Parathyroid adenoma (tissue), 2 donors: ENCODE measurements at regions not wholly inside any gene's neighbourhood (a gene's known extent, or its start where the extent isn't known, plus 50 kb on each side); places are given as distances from the start of the nearest gene placed in this dataset.

Source experiments
- H2AFZ ChIP-seq: fragments of 300-600 bp; sonication (generic); one replicate; pipeline ENCODE4 v1.7.0; 2017; ENCODE audit warnings: antibody characterized with exemption, mild to moderate bottlenecking
- H3K27ac ChIP-seq: fragments of 300-600 bp; sonication (generic); one replicate; pipeline ENCODE4 v1.7.0; 2017
- H3K27me3 ChIP-seq: fragments of 300-600 bp; sonication (generic); one replicate; pipeline ENCODE4 v1.7.0; 2017; ENCODE audit warnings: low read length; ENCODE audit not compliant: control insufficient read depth, insufficient read depth
- H3K36me3 ChIP-seq: fragments of 300-600 bp; sonication (generic); one replicate; pipeline ENCODE4 v1.7.0; 2017; ENCODE audit warnings: low read length; ENCODE audit not compliant: control insufficient read depth, insufficient read depth
- H3K4me1 ChIP-seq: fragments of 300-600 bp; sonication (generic); one replicate; pipeline ENCODE4 v1.7.0; 2017; ENCODE audit warnings: control low read depth
- H3K4me2 ChIP-seq: fragments of 300-600 bp; sonication (generic); one replicate; pipeline ENCODE4 v1.7.0; 2017; ENCODE audit warnings: low read length
- H3K4me3 ChIP-seq: fragments of 300-600 bp; sonication (generic); one replicate; pipeline ENCODE4 v1.7.0; 2017; ENCODE audit warnings: low read depth, low read length
- H3K79me2 ChIP-seq: fragments of 300-600 bp; sonication (generic); one replicate; pipeline ENCODE4 v1.7.0; 2017; ENCODE audit warnings: control low read depth
- H3K9ac ChIP-seq: fragments of 300-600 bp; sonication (generic); one replicate; pipeline ENCODE4 v1.7.0; 2017; ENCODE audit warnings: mild to moderate bottlenecking
- H3K9me3 ChIP-seq: fragments of 300-600 bp; sonication (generic); one replicate; pipeline ENCODE4 v1.7.0; 2017; ENCODE audit warnings: low read length; ENCODE audit not compliant: control insufficient read depth
- TF ChIP-seq, protein P1 (sequence below): fragments of 300-600 bp; sonication (generic); IDR thresholded peaks from one replicate; pipeline ENCODE4 v1.7.0; 2017; ENCODE audit warnings: antibody characterized with exemption, mild to moderate bottlenecking
- donor health status: primary hyperparathyroidism.

- H3K9me3 ChIP-seq: no peaks in the 10 kb centered on the region
- H3K4me2 ChIP-seq: peak overlapping the region; percentile 8
- H3K9ac ChIP-seq: no peak overlapping the region
- no peak overlapping the region for H3K27ac ChIP-seq
- no peak overlapping the region for H2AFZ ChIP-seq
- H3K4me3 ChIP-seq: no peak overlapping the region
- H3K27me3 ChIP-seq: no peaks in the 10 kb centered on the region
- H3K36me3 ChIP-seq: no peaks in the 10 kb centered on the region
- TF ChIP-seq, protein P1, sequence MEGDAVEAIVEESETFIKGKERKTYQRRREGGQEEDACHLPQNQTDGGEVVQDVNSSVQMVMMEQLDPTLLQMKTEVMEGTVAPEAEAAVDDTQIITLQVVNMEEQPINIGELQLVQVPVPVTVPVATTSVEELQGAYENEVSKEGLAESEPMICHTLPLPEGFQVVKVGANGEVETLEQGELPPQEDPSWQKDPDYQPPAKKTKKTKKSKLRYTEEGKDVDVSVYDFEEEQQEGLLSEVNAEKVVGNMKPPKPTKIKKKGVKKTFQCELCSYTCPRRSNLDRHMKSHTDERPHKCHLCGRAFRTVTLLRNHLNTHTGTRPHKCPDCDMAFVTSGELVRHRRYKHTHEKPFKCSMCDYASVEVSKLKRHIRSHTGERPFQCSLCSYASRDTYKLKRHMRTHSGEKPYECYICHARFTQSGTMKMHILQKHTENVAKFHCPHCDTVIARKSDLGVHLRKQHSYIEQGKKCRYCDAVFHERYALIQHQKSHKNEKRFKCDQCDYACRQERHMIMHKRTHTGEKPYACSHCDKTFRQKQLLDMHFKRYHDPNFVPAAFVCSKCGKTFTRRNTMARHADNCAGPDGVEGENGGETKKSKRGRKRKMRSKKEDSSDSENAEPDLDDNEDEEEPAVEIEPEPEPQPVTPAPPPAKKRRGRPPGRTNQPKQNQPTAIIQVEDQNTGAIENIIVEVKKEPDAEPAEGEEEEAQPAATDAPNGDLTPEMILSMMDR: no peak
- H3K4me1 ChIP-seq: no peaks in the 10 kb centered on the region
- H3K79me2 ChIP-seq: no peaks in the 10 kb centered on the region
Observed at GRCh38 chr9:108636013-108636412, 219.8 kb downstream of the ACTL7B start.

DNA sequence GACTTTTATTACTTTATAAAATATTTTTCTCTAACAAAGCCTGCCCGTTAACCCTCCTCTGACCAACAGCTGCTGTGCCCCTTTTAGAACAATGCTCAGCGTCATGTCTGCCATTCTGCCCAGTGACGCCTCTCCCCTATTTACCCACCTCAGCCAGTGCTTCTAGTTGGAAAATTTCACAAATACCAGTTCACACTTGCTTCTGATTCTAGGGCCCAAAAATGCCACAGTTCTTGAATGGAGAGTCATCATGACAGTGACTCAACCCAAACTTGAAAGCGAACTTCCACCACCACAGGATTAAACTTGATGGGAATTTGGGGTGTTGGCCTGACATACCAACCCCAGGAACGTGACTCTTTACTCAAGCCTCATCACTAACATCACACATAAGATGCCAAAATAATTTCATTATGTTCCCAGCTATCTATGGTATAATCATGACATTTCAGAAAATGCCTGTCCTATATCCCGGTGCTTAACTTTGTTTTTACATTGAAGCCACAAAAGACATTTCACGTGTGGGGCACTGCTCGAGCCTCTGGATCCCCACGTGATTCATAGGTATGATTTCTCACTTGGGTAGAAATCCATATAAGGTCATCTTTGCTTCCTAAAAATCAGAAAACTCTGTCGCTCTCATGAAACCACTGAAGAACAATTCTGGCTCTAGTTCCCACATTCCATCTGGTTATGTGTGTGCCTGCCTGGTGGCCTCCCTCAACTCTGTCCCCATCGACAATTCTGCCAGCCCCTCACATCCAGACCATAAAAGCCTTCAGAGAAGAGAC, 220.9 kb downstream of the ACTL7B start:
- no peaks in the 10 kb centered on the region for H3K4me1 ChIP-seq
- H3K4me3 ChIP-seq: no peak overlapping the region

GRCh38 chr9:108634204-108634603, 221.6 kb downstream of the ACTL7B start:
- no peaks in the 10 kb centered on the region for H3K9me3 ChIP-seq
- H3K4me1 ChIP-seq: no peaks in the 10 kb centered on the region
- H2AFZ ChIP-seq: no peak overlapping the region
- TF ChIP-seq, protein P1: no peak
- no peaks in the 10 kb centered on the region for H3K79me2 ChIP-seq
- H3K4me3 ChIP-seq: no peak overlapping the region
- no peak overlapping the region for H3K27ac ChIP-seq
- H3K9ac ChIP-seq: no peak overlapping the region
- H3K27me3 ChIP-seq: no peaks in the 10 kb centered on the region
- no peaks in the 10 kb centered on the region for H3K36me3 ChIP-seq
- H3K4me2 ChIP-seq: no peak overlapping the region

More for the DNA sequence above, 220.9 kb downstream of the ACTL7B start:
- no peak overlapping the region for H2AFZ ChIP-seq
- H3K4me2 ChIP-seq: no peak overlapping the region
- TF ChIP-seq, protein P1: no peak
- no peaks in the 10 kb centered on the region for H3K36me3 ChIP-seq
- no peaks in the 10 kb centered on the region for H3K27me3 ChIP-seq
- no peak overlapping the region for H3K9ac ChIP-seq
- H3K27ac ChIP-seq: no peak overlapping the region
- H3K79me2 ChIP-seq: no peaks in the 10 kb centered on the region
- H3K9me3 ChIP-seq: no peaks in the 10 kb centered on the region

- TF ChIP-seq, protein P1: no peak
- Histone ChIP-seq H2AFZ (no peak overlapping the region), H3K27me3 (no peaks in the 10 kb centered on the region), H3K79me2 (no peaks in the 10 kb centered on the region), H3K4me3 (no peak overlapping the region), H3K4me1 (no peaks in the 10 kb centered on the region), H3K9me3 (no peaks in the 10 kb centered on the region), H3K9ac (no peak overlapping the region), H3K4me2 (no peak overlapping the region), H3K27ac (no peak overlapping the region), H3K36me3 (no peaks in the 10 kb centered on the region)
Observed at GRCh38 chr9:108631496-108632285, 224.1 kb downstream of the ACTL7B start.
